ENCODE measurements at regions not wholly inside any gene's neighbourhood (a gene's known extent, or its start where the extent isn't known, plus 50 kb on each side); places are given as distances from the start of the nearest gene placed in this dataset.
"Not testable (repeated sequence)": the region's sequence is repeated elsewhere in the genome, so short reads cannot be mapped to it uniquely, and the experiment has no call there.

DNA sequence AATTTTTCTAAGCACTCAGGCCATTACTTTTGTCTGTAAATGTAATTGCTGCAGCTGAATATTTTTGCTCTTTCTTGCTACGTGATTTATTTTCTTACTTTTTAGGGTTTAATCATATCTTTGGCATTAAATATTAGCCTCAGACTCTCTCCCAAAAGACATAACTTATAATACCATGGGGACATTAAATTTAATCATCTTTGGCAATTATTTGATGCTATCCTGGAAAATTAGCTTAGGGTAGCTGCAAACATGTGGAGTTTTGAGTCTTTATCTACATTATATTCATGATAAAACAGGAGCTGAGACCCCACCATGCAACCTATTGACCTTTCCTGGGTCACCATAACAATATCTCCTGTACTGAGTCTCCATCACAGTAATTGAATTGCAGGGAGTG, 59.1 kb upstream of the EDAR start:
- DNase-seq: no peak

DNA sequence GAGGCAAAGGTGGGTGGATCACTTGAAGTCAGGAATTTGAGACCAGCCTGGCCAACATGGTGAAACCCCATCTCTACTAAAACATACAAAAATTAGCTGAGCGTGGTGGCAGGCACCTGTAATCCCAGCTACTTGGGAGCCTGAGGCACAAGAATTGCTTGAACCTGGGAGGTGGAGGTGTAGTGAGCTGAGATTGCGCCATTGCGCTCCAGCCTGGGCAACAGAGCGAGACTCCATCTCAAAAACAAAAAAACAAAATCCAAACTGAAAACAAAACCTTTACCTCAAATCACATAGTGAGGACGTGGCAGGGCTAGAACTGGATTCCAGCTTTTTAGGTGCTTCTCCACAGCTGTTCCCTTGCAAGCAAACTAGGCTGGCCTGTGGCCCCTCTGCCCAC, 58.5 kb upstream of the EDAR start:
- DNase-seq: not testable (repeated sequence)

DNA sequence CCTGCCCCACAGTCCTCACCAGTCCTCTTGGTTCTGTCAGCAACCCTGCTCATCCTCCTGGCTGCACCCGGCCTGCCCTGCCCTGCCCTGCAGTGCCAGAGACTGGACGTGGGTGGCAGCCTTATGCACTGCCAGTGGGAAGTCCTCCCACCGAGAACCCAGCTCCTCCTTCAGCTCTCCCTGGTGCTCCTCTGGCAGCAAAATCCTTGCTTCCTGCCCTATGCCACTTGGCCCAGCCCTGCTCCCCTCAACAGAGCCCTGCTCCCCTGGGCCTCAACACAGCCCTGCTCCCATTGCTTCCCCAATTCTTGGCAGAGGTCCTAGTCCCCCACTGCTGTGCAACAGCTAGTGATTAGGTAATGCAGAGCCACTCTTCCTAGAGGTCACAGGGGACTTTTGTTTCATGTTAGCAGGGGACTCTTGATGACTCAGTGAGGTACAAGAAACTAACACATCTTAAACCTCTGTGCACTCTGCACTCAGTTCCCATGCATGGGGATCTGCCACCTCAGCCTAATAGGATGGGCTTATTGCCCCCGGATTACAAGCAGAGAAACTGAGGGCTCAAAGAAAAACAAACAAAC, 58.0 kb upstream of the EDAR start:
- peak; percentile 3 for DNase-seq

DNA sequence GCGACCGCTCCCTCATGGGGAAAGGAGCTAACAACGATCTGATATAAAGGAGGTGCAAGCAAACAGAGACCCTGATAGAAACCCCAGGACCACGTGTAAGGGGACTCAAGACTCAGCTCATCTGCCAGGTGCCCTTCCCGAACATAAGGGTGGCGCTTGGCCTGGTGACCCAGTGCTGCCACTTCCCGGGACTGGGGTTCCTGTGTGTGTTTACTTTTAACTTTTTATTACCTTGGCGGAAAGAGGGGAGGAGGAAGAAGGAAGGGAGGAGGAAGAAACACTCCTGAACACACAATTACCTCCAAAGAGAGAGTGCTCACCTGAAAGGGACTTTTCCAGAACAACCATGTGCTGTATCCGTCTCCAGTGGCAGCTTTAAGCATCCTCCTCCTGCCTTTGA, 56.5 kb upstream of the EDAR start:
- DNase-seq: no peak

DNA sequence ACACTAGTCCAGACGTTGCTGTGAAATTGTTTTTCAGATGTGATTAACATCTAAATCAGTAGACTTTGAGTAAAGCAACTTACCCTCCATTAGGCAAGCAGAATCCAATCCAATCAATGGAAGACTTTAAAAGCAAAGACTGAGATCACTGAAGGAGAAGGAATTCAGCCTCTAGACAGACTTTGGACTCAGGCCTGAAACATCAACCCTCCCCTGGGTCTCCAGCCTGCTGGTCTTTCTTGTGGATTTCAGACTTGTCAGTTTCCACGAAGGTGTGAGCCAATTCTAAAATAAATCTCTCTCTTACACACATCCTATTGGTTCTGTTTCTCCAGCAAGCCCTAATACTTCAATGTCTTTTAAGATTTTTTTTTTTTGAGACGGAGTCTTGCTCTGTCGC, 50.0 kb upstream of the EDAR start:
- no peak for DNase-seq
